IMR-90 (cell line): ENCODE measurements at regions not wholly inside any gene's neighbourhood (a gene's known extent, or its start where the extent isn't known, plus 50 kb on each side); places are given as distances from the start of the nearest gene placed in this dataset.

Experiments used
- ATAC-seq: fragments of 200-7000 bp; cut with Tn5 transposase; 2 replicates; pipeline ENCODE4 v1.9.1; 2020; ENCODE audit warnings: low read depth, mild to moderate bottlenecking, moderate library complexity
- BruUV-seq: library from RNA; stranded (reverse); fragments of 400-500 nt; replicated peaks from 2 replicates; lab custom pipeline; 2021; lab: Mats Ljungman, UMichigan
- CTCF ChIA-PET: fragments of 300-600 bp; formaldehyde crosslinking; extraction: SDS; loops from one replicate; lab custom pipeline; 2021; ENCODE audit warnings: antibody characterized with exemption; lab: Yijun Ruan, JAX
- POLR2A ChIA-PET: fragments of 300-600 bp; sonication (Branson Sonifier 250); formaldehyde crosslinking; loops from one replicate; lab custom pipeline; 2022; ENCODE audit warnings: antibody characterized with exemption; ENCODE audit not compliant: unreplicated experiment; lab: Charles Lee
- DNase-seq: peaks from one replicate; pipeline ENCODE4 v3.0.0; 2013
- H2AFZ ChIP-seq: replicated peaks from 2 replicates; pipeline ENCODE3; 2013; ENCODE audit warnings: low read length, mild to moderate bottlenecking; ENCODE audit not compliant: poor library complexity
- H2AK5ac ChIP-seq: 2 replicates; pipeline ENCODE4 v1.6.1; 2013; ENCODE audit warnings: low read depth, low read length, inconsistent platforms
- H2AK9ac ChIP-seq: replicated peaks from 2 replicates; pipeline ENCODE3; 2013; ENCODE audit warnings: mild to moderate bottlenecking, low read depth, low read length, moderate library complexity; ENCODE audit not compliant: poor library complexity
- H2BK120ac ChIP-seq: 2 replicates; pipeline ENCODE4 v1.6.1; 2013; ENCODE audit warnings: low read depth, low read length, inconsistent platforms
- H2BK15ac ChIP-seq: 3 replicates; pipeline ENCODE4 v1.6.1; 2013; ENCODE audit warnings: low read depth, low read length, inconsistent platforms
- H2BK20ac ChIP-seq: 2 replicates; pipeline ENCODE4 v1.6.1; 2013; ENCODE audit warnings: low read depth, mild to moderate bottlenecking, inconsistent platforms, low read length, moderate library complexity
- H2BK5ac ChIP-seq: 2 replicates; pipeline ENCODE4 v1.6.1; 2013; ENCODE audit warnings: mild to moderate bottlenecking, low read depth, low read length, inconsistent platforms; ENCODE audit not compliant: poor library complexity, severe bottlenecking
- H3K14ac ChIP-seq: replicated peaks from 2 replicates; pipeline ENCODE4 v1.6.1; 2013; ENCODE audit warnings: low read depth, low read length, inconsistent platforms
- H3K18ac ChIP-seq: 2 replicates; pipeline ENCODE4 v1.6.1; 2013; ENCODE audit warnings: low read depth, low read length, control low read depth
- H3K23ac ChIP-seq: 2 replicates; pipeline ENCODE4 v1.6.1; 2013; ENCODE audit warnings: low read depth, low read length, inconsistent platforms
- H3K27ac ChIP-seq: 2 replicates; pipeline ENCODE4 v1.5.1; 2013; ENCODE audit warnings: mild to moderate bottlenecking, control low read depth, low read length; ENCODE audit not compliant: insufficient read depth
- H3K27me3 ChIP-seq: 2 replicates; pipeline ENCODE4 v1.6.1; 2013; ENCODE audit warnings: low read length; ENCODE audit not compliant: control insufficient read depth, insufficient read depth
- H3K36me3 ChIP-seq: 2 replicates; pipeline ENCODE4 v1.6.1; 2013; ENCODE audit warnings: low read length, mixed read lengths; ENCODE audit not compliant: control insufficient read depth, insufficient read depth
- H3K4ac ChIP-seq: 2 replicates; pipeline ENCODE4 v1.6.1; 2013; ENCODE audit warnings: low read depth, low read length, inconsistent platforms
- H3K4me1 ChIP-seq: 2 replicates; pipeline ENCODE4 v1.6.1; 2013; ENCODE audit warnings: low read length, mixed read lengths; ENCODE audit not compliant: control insufficient read depth, insufficient read depth
- H3K4me2 ChIP-seq: 2 replicates; pipeline ENCODE4 v1.6.1; 2013; ENCODE audit warnings: low read depth, mild to moderate bottlenecking, control low read depth, low read length, moderate library complexity
- H3K4me3 ChIP-seq: 2 replicates; pipeline ENCODE4 v1.5.1; 2013; ENCODE audit warnings: low read depth, mild to moderate bottlenecking, control low read depth, low read length, moderate library complexity; ENCODE audit not compliant: insufficient read depth
- H3K56ac ChIP-seq: 2 replicates; pipeline ENCODE4 v1.6.1; 2013; ENCODE audit warnings: low read length, inconsistent platforms; ENCODE audit not compliant: insufficient read depth; ENCODE audit errors: extremely low read depth
- H3K79me1 ChIP-seq, 2 experiments: 2 replicates each; pipeline ENCODE4 v1.6.1; 2013; ENCODE audit warnings: low read length in 2 of 2, inconsistent platforms in 1 of 2, low read depth in 1 of 2
- H3K9ac ChIP-seq: 2 replicates; pipeline ENCODE4 v1.6.1; 2013; ENCODE audit warnings: low read depth, low read length, control low read depth
- H3K9me1 ChIP-seq: 2 replicates; pipeline ENCODE4 v1.6.1; 2013; ENCODE audit warnings: low read length, inconsistent platforms; ENCODE audit not compliant: insufficient read depth
- H3K9me3 ChIP-seq: 2 replicates; pipeline ENCODE4 v1.6.1; 2013; ENCODE audit warnings: low read length; ENCODE audit not compliant: control insufficient read depth, insufficient read depth
- H4K20me1 ChIP-seq: 2 replicates; pipeline ENCODE4 v1.6.1; 2013; ENCODE audit warnings: low read length, inconsistent platforms; ENCODE audit not compliant: insufficient read depth
- H4K5ac ChIP-seq: 2 replicates; pipeline ENCODE4 v1.6.1; 2013; ENCODE audit warnings: mild to moderate bottlenecking, low read depth, low read length, control low read depth
- H4K8ac ChIP-seq, 2 experiments: 2 replicates each; pipeline ENCODE4 v1.6.1; 2013; ENCODE audit warnings: low read depth in 2 of 2, low read length in 2 of 2, control low read depth in 1 of 2, inconsistent platforms in 1 of 2
- H4K91ac ChIP-seq: 2 replicates; pipeline ENCODE4 v1.6.1; 2013; ENCODE audit warnings: low read depth, low read length, inconsistent platforms; ENCODE audit not compliant: insufficient read depth
- CTCF ChIP-seq: conservative IDR thresholded peaks from 2 replicates; pipeline ENCODE4 v1.5.1; 2012; ENCODE audit warnings: mild to moderate bottlenecking, low read depth, low read length, improper control_type of control experiment
- FOS ChIP-seq: fragments of 150-350 bp; IDR thresholded peaks from 2 replicates; pipeline ENCODE4 v1.6.1; 2016; ENCODE audit warnings: low read depth, low read length
- RAD21 ChIP-seq: IDR thresholded peaks from 2 replicates; pipeline ENCODE4 v1.6.1; 2012; ENCODE audit warnings: low read length, improper control_type of control experiment
- SMC3 ChIP-seq: fragments of 150-350 bp; IDR thresholded peaks from 2 replicates; pipeline ENCODE4 v1.6.1; 2016; ENCODE audit warnings: low read depth, mild to moderate bottlenecking, antibody characterized with exemption, low read length, moderate library complexity
- WGBS, 2 experiments: methylation state at CpG; one replicate each; pipeline versions ENCODE4 v1.1.5 to v1.1.7; 2013; ENCODE audit warnings: missing lambda C conversion rate in 2 of 2; ENCODE audit not compliant: insufficient read length in 1 of 2; ENCODE audit errors: extremely low coverage in 2 of 2; 5-methylcytosine and 5-hydroxymethylcytosine counted together
- dilution Hi-C: fragments of 300-500 bp; cut with HindIII; formaldehyde crosslinking; loops from one replicate; pipeline ENCODE4 v1.14.3; 2018; ENCODE audit warnings: low sequenced_read_pairs; ENCODE audit not compliant: unreplicated experiment
- in situ Hi-C: fragments of 300-500 bp; cut with MboI; formaldehyde crosslinking; loops from 3 replicates; pipeline ENCODE4 v1.14.3; 2019; ENCODE audit warnings: low sequenced_read_pairs, inconsistent platforms, mixed read lengths
- intact Hi-C: fragments of 100-400 bp; cut with micrococcal nuclease; formaldehyde crosslinking; loops from 2 replicates; pipeline ENCODE4 v1.10.0; 2022

- H3K27me3 ChIP-seq, result no peaks in the 10 kb centered on the region
- in situ Hi-C loops (loop anchor here (10.0 kb wide), 1 partner anchor 289 kb away; no protein-coding TSS in a partner anchor), dilution Hi-C loops (no loop called here), intact Hi-C loops (loop anchor here (1.0 to 10.0 kb wide), 3 partner anchors 61 to 289 kb away; no protein-coding TSS in a partner anchor)
- H4K91ac ChIP-seq, result peak overlapping the region; percentile 87
- no CpG with 5 or more reads among the region's 5 CpGs for WGBS, 2 experiments
- no peak overlapping the region for H3K4me2 ChIP-seq
- H3K9me3 ChIP-seq, result no peaks in the 10 kb centered on the region
- H2BK20ac ChIP-seq, result peak overlapping the region; percentile 98
- no peaks in the 10 kb centered on the region for H4K20me1 ChIP-seq
- peak overlapping the region; percentile 58 for H2AFZ ChIP-seq
- H3K4me3 ChIP-seq, result no peak overlapping the region
- H3K27ac ChIP-seq, result peak overlapping the region; percentile 1; the same call in 1 of the 2 replicates
- H3K4me1 ChIP-seq, result peaks cover 11% of the 10 kb centered on the region
- ChIA-PET CTCF (interaction anchor here (0.6 to 1.6 kb wide), 5 partner anchors 9 to 296 kb away, joined by 3 to 5 read pairs (median 4); no protein-coding TSS in a partner anchor), POLR2A (interaction anchor here (0.7 kb wide), 1 partner anchor 197 kb away, joined by 3 read pairs; no protein-coding TSS in a partner anchor)
- peak overlapping the region; percentile 58 for H2BK5ac ChIP-seq
- H3K9me1 ChIP-seq, result peaks cover 10% of the 10 kb centered on the region; the same call in 1 of the 2 replicates
- peak overlapping the region; percentile 92 for H2BK15ac ChIP-seq
- H3K18ac ChIP-seq, result peak overlapping the region; percentile 95
- H2AK9ac ChIP-seq, result peak overlapping the region; percentile 71
- H3K56ac ChIP-seq, result no peak overlapping the region
- H3K79me1 ChIP-seq, result no peaks in the 10 kb centered on the region
- peak overlapping the region; percentile 79 for H2AK5ac ChIP-seq
- H3K4ac ChIP-seq, result peak overlapping the region; percentile 90
- peak overlapping the region; percentile 32 to 76 for H4K8ac ChIP-seq
- H4K5ac ChIP-seq, result peak overlapping the region; percentile 87
- TF ChIP-seq SMC3 (peak; percentile 78), FOS (no peak), RAD21 (peak; percentile 83), CTCF (peak; percentile 66)
- peak overlapping the region; percentile 95 for H2BK120ac ChIP-seq
- ATAC-seq (peak; percentile 75), DNase-seq (peak; percentile 60)
- peak overlapping the region; percentile 14; the same call in 1 of the 2 replicates for H3K9ac ChIP-seq
- BruUV-seq, result no TSS peak
- peak overlapping the region; percentile 66 for H3K23ac ChIP-seq
- H3K36me3 ChIP-seq, result no peaks in the 10 kb centered on the region
- H3K14ac ChIP-seq, result peak overlapping the region; percentile 73
Measured at GRCh38 chr9:115883467-115884329, 269.9 kb upstream of the PAPPA start.
